ENCODE measurements at regions not wholly inside any gene's neighbourhood (a gene's known extent, or its start where the extent isn't known, plus 50 kb on each side); places are given as distances from the start of the nearest gene placed in this dataset.

GRCh38 chr3:26082911-26083310, 293.0 kb downstream of the OXSM start:
- Histone ChIP-seq H3K9ac (ENCODE audit: insufficient read depth, low read length) (no peak overlapping the region), H3K9me3 (ENCODE audit: control insufficient read depth, insufficient read depth, low read depth, low read length) (no peaks in the 10 kb centered on the region), H3K79me2 (ENCODE audit: control insufficient read depth, insufficient read depth, low read length) (no peaks in the 10 kb centered on the region), H2AFZ (ENCODE audit: low read length) (no peak overlapping the region), H3K4me1 (ENCODE audit: control insufficient read depth, extremely low read depth, insufficient read depth, low read length) (no peaks in the 10 kb centered on the region), H3K36me3 (ENCODE audit: control insufficient read depth, insufficient read depth, low read length) (no peaks in the 10 kb centered on the region), H3K4me3 (replicated peaks in 1 of 4; ENCODE audit: control extremely low read depth in 1 of 4, insufficient read depth in 1 of 4, low read depth in 3 of 4, low read length in 4 of 4) (no peak overlapping the region), H3K27ac (ENCODE audit: insufficient read depth, low read length) (no peak overlapping the region), H3K4me2 (ENCODE audit: extremely low read depth, insufficient read depth, low read length) (no peak overlapping the region), H3K27me3 (ENCODE audit: control insufficient read depth, insufficient read depth, low read length) (no peaks in the 10 kb centered on the region), H4K20me1 (ENCODE audit: control insufficient read depth, extremely low read depth, insufficient read depth, low read length) (no peaks in the 10 kb centered on the region)
- DNase-seq (ENCODE audit: low read depth in 2 of 2), result no peak
- TF ChIP-seq, protein P1, sequence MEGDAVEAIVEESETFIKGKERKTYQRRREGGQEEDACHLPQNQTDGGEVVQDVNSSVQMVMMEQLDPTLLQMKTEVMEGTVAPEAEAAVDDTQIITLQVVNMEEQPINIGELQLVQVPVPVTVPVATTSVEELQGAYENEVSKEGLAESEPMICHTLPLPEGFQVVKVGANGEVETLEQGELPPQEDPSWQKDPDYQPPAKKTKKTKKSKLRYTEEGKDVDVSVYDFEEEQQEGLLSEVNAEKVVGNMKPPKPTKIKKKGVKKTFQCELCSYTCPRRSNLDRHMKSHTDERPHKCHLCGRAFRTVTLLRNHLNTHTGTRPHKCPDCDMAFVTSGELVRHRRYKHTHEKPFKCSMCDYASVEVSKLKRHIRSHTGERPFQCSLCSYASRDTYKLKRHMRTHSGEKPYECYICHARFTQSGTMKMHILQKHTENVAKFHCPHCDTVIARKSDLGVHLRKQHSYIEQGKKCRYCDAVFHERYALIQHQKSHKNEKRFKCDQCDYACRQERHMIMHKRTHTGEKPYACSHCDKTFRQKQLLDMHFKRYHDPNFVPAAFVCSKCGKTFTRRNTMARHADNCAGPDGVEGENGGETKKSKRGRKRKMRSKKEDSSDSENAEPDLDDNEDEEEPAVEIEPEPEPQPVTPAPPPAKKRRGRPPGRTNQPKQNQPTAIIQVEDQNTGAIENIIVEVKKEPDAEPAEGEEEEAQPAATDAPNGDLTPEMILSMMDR (conservative IDR thresholded peaks at IDR 0.05 in 1 of 2, IDR thresholded peaks at IDR 0.05 in 1 of 2; ENCODE audit: low read depth in 1 of 2, low read length in 2 of 2), result no peak
- TF ChIP-seq EZH2 (IDR thresholded peaks at IDR 0.05; ENCODE audit: low read length, missing control alignments), result no peak

DNA sequence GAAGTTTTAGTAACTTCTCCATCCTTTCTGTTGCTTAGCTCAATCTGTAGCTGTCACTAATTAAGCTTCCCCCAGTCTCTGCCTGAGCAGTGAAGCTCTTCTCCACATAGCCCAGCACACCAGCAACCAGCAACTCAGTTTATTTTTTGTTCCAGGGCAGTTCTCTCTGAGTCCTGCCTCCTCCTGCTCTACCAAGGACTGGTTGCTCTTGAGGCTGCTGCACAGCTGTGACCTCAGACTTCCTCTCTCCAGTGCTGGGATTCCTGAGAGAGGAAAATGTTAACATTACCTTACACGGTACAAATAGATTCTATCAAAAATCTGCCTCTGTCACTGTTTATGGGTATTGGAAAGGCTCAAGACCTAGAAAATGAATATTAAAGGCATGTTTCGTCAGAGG, 294.7 kb downstream of the OXSM start:
- no peak overlapping the region for H3K4me2 ChIP-seq (ENCODE audit: extremely low read depth, insufficient read depth, low read length)
- no peak overlapping the region for H2AFZ ChIP-seq (ENCODE audit: low read length)
- no peak overlapping the region for H3K27ac ChIP-seq (ENCODE audit: insufficient read depth, low read length)
- H3K4me3 ChIP-seq (replicated peaks in 1 of 4; ENCODE audit: control extremely low read depth in 1 of 4, insufficient read depth in 1 of 4, low read depth in 3 of 4, low read length in 4 of 4), result no peak overlapping the region
- no peaks in the 10 kb centered on the region for H3K36me3 ChIP-seq (ENCODE audit: control insufficient read depth, insufficient read depth, low read length)
- H3K79me2 ChIP-seq (ENCODE audit: control insufficient read depth, insufficient read depth, low read length), result no peaks in the 10 kb centered on the region
- no peak overlapping the region for H3K9ac ChIP-seq (ENCODE audit: insufficient read depth, low read length)
- DNase-seq (ENCODE audit: low read depth in 2 of 2), result no peak
- H4K20me1 ChIP-seq (ENCODE audit: control insufficient read depth, extremely low read depth, insufficient read depth, low read length), result no peaks in the 10 kb centered on the region
- TF ChIP-seq, protein P1 (conservative IDR thresholded peaks at IDR 0.05 in 1 of 2, IDR thresholded peaks at IDR 0.05 in 1 of 2; ENCODE audit: low read depth in 1 of 2, low read length in 2 of 2), result no peak
- TF ChIP-seq EZH2 (IDR thresholded peaks at IDR 0.05; ENCODE audit: low read length, missing control alignments), result no peak
- no peaks in the 10 kb centered on the region for H3K9me3 ChIP-seq (ENCODE audit: control insufficient read depth, insufficient read depth, low read depth, low read length)
- H3K27me3 ChIP-seq (ENCODE audit: control insufficient read depth, insufficient read depth, low read length), result no peaks in the 10 kb centered on the region
- H3K4me1 ChIP-seq (ENCODE audit: control insufficient read depth, extremely low read depth, insufficient read depth, low read length), result no peaks in the 10 kb centered on the region

GRCh38 chr3:26087751-26088150, 297.9 kb downstream of the OXSM start:
- Histone ChIP-seq H3K9ac (ENCODE audit: insufficient read depth, low read length) (no peak overlapping the region), H3K27ac (ENCODE audit: insufficient read depth, low read length) (no peak overlapping the region), H3K27me3 (ENCODE audit: control insufficient read depth, insufficient read depth, low read length) (no peaks in the 10 kb centered on the region), H3K4me1 (ENCODE audit: control insufficient read depth, extremely low read depth, insufficient read depth, low read length) (no peaks in the 10 kb centered on the region), H4K20me1 (ENCODE audit: control insufficient read depth, extremely low read depth, insufficient read depth, low read length) (no peaks in the 10 kb centered on the region), H2AFZ (ENCODE audit: low read length) (no peak overlapping the region), H3K9me3 (ENCODE audit: control insufficient read depth, insufficient read depth, low read depth, low read length) (no peaks in the 10 kb centered on the region), H3K4me2 (ENCODE audit: extremely low read depth, insufficient read depth, low read length) (no peak overlapping the region), H3K79me2 (ENCODE audit: control insufficient read depth, insufficient read depth, low read length) (no peaks in the 10 kb centered on the region), H3K36me3 (ENCODE audit: control insufficient read depth, insufficient read depth, low read length) (no peaks in the 10 kb centered on the region), H3K4me3 (replicated peaks in 1 of 4; ENCODE audit: control extremely low read depth in 1 of 4, insufficient read depth in 1 of 4, low read depth in 3 of 4, low read length in 4 of 4) (no peak overlapping the region)
- TF ChIP-seq, protein P1 (conservative IDR thresholded peaks at IDR 0.05 in 1 of 2, IDR thresholded peaks at IDR 0.05 in 1 of 2; ENCODE audit: low read depth in 1 of 2, low read length in 2 of 2), result no peak
- no peak for TF ChIP-seq EZH2 (IDR thresholded peaks at IDR 0.05; ENCODE audit: low read length, missing control alignments)
- no peak for DNase-seq (ENCODE audit: low read depth in 2 of 2)
